Thoracic aorta (tissue), 2 donors: ENCODE measurements at regions not wholly inside any gene's neighbourhood (a gene's known extent, or its start where the extent isn't known, plus 50 kb on each side); places are given as distances from the start of the nearest gene placed in this dataset.

ENCODE experiments used
- ATAC-seq: fragments of 150-250 bp; one replicate; pipeline ENCODE4 v1.8.0; 2017; ENCODE audit warnings: low read depth; ENCODE audit not compliant: insufficient number of reproducible peaks, low FRiP score
- DNase-seq: peaks from one replicate; pipeline ENCODE4 v3.0.0-alpha.2; 2020; ENCODE audit warnings: low spot score
- H3K27ac ChIP-seq, 2 donors: fragments of 200-600 bp; sonication (generic); 1 replicate in 1 of 2; 2 replicates in 1 of 2; pipeline ENCODE4 v1.5.1; 2016; ENCODE audit warnings: mild to moderate bottlenecking in 2 of 2, moderate library complexity in 2 of 2
- H3K27me3 ChIP-seq: fragments of 200-600 bp; sonication (generic); replicated peaks from 2 replicates; pipeline ENCODE4 v1.6.0; 2016; ENCODE audit warnings: mild to moderate bottlenecking; ENCODE audit not compliant: insufficient read depth
- H3K36me3 ChIP-seq: fragments of 200-600 bp; sonication (generic); one replicate; pipeline ENCODE4 v1.5.1; 2016
- H3K4me1 ChIP-seq, 2 donors: fragments of 200-600 bp; sonication (generic); 1 replicate in 1 of 2; 2 replicates in 1 of 2; pipeline versions ENCODE4 v1.5.1 to v1.6.0; 2016; ENCODE audit warnings: low read depth in 2 of 2, mild to moderate bottlenecking in 1 of 2; ENCODE audit not compliant: control insufficient read depth in 1 of 2
- H3K4me3 ChIP-seq: fragments of 200-600 bp; sonication (generic); 2 replicates; pipeline ENCODE4 v1.5.1; 2016; ENCODE audit warnings: mild to moderate bottlenecking
- H3K9me3 ChIP-seq: fragments of 200-600 bp; sonication (generic); 2 replicates; pipeline ENCODE4 v1.5.1; 2016
- CTCF ChIP-seq: fragments of 200-600 bp; sonication (generic); IDR thresholded peaks from one replicate; pipeline ENCODE4 v1.5.1; 2019; ENCODE audit warnings: antibody characterized with exemption

GRCh38 chr4:127143460-127144195, 489.1 kb upstream of the INTU start:
- ATAC-seq (no peak), DNase-seq (no peak)
- H3K27ac ChIP-seq: no peak overlapping the region
- no peaks in the 10 kb centered on the region for H3K36me3 ChIP-seq
- peaks cover 0 to 5% of the 10 kb centered on the region in 2 donors for H3K4me1 ChIP-seq
- H3K27me3 ChIP-seq: no peaks in the 10 kb centered on the region
- H3K4me3 ChIP-seq: no peak overlapping the region
- H3K9me3 ChIP-seq: no peaks in the 10 kb centered on the region
- TF ChIP-seq CTCF: no peak

GRCh38 chr4:127145006-127145540, 487.7 kb upstream of the INTU start:
- H3K4me3 ChIP-seq: no peak overlapping the region
- no peaks in the 10 kb centered on the region for H3K9me3 ChIP-seq
- H3K4me1 ChIP-seq: peaks cover 0 to 5% of the 10 kb centered on the region in 2 donors
- no peak for TF ChIP-seq CTCF
- no peaks in the 10 kb centered on the region for H3K36me3 ChIP-seq
- no peak overlapping the region for H3K27ac ChIP-seq
- DNase-seq (no peak), ATAC-seq (no peak)
- H3K27me3 ChIP-seq: no peaks in the 10 kb centered on the region

- no peaks in the 10 kb centered on the region for H3K36me3 ChIP-seq
- DNase-seq (no peak), ATAC-seq (no peak)
- no peak overlapping the region for H3K4me3 ChIP-seq
- peaks cover 0 to 5% of the 10 kb centered on the region in 2 donors for H3K4me1 ChIP-seq
- H3K27ac ChIP-seq: no peak overlapping the region
- no peak for TF ChIP-seq CTCF
- H3K9me3 ChIP-seq: no peaks in the 10 kb centered on the region
- H3K27me3 ChIP-seq: no peaks in the 10 kb centered on the region
Observed at GRCh38 chr4:127148165-127148564, 484.6 kb upstream of the INTU start.

- Histone ChIP-seq H3K27me3 (no peaks in the 10 kb centered on the region), H3K36me3 (no peaks in the 10 kb centered on the region), H3K4me1 (no peaks in the 10 kb centered on the region), H3K4me3 (no peak overlapping the region), H3K9me3 (no peaks in the 10 kb centered on the region), H3K27ac (no peak overlapping the region)
- DNase-seq: no peak
- ATAC-seq: no peak
- no peak for TF ChIP-seq CTCF
Observed at GRCh38 chr4:127149086-127149485, 483.7 kb upstream of the INTU start.

GRCh38 chr4:127151941-127152340, 480.8 kb upstream of the INTU start:
- Histone ChIP-seq H3K36me3 (no peaks in the 10 kb centered on the region), H3K4me1 (no peaks in the 10 kb centered on the region), H3K9me3 (no peaks in the 10 kb centered on the region), H3K4me3 (no peak overlapping the region), H3K27ac (no peak overlapping the region), H3K27me3 (no peaks in the 10 kb centered on the region)
- TF ChIP-seq CTCF: no peak
- ATAC-seq (no peak), DNase-seq (no peak)
